ENCODE measurements at regions not wholly inside any gene's neighbourhood (a gene's known extent, or its start where the extent isn't known, plus 50 kb on each side); places are given as distances from the start of the nearest gene placed in this dataset.
"Not testable (repeated sequence)": the region's sequence is repeated elsewhere in the genome, so short reads cannot be mapped to it uniquely, and the experiment has no call there.

- intact Hi-C loops (cut with DNase I, micrococcal nuclease), result no loop called here
- CTCF ChIA-PET, result interaction anchor here (0.9 kb wide), 1 partner anchor 244 kb away, joined by 4 read pairs; no protein-coding TSS in a partner anchor
- POLR2A ChIA-PET, result no interaction called here
- Mint-ChIP-seq H3K9me3 (ENCODE audit: low read depth) (peaks cover 4% of the 10 kb centered on the region), H3K27me3 (no peaks in the 10 kb centered on the region), H3K4me3 (no peak overlapping the region), H3K4me1 (no peaks in the 10 kb centered on the region), H3K27ac (no peak overlapping the region), H3K36me3 (ENCODE audit: low read depth) (no peaks in the 10 kb centered on the region)
- DNase-seq (no peak), ATAC-seq (no peak)
Observed at GRCh38 chr6:164991573-164991972, 317.8 kb downstream of the C6orf118 start.

- no peak overlapping the region for H3K27ac Mint-ChIP-seq
- H3K4me3 Mint-ChIP-seq, result no peak overlapping the region
- H3K9me3 Mint-ChIP-seq (ENCODE audit: low read depth), result peaks cover 4% of the 10 kb centered on the region
- intact Hi-C loops (cut with DNase I, micrococcal nuclease), result no loop called here
- H3K4me1 Mint-ChIP-seq, result no peaks in the 10 kb centered on the region
- H3K27me3 Mint-ChIP-seq, result no peaks in the 10 kb centered on the region
- DNase-seq (no peak), ATAC-seq (no peak)
- ChIA-PET POLR2A (no interaction called here), CTCF (no interaction called here)
- no peaks in the 10 kb centered on the region for H3K36me3 Mint-ChIP-seq (ENCODE audit: low read depth)
Observed at GRCh38 chr6:164990901-164991300, 318.5 kb downstream of the C6orf118 start.

GRCh38 chr6:164982389-164982788 lies 327.0 kb downstream of the C6orf118 start:
- Mint-ChIP-seq H3K4me3 (no peak overlapping the region), H3K9me3 (ENCODE audit: low read depth) (peaks cover 13% of the 10 kb centered on the region), H3K27me3 (no peaks in the 10 kb centered on the region), H3K4me1 (no peaks in the 10 kb centered on the region), H3K27ac (no peak overlapping the region), H3K36me3 (ENCODE audit: low read depth) (no peaks in the 10 kb centered on the region)
- CTCF ChIA-PET, result no interaction called here
- ATAC-seq (no peak), DNase-seq (no peak)
- intact Hi-C loops (cut with DNase I, micrococcal nuclease), result no loop called here
- POLR2A ChIA-PET, result no interaction called here

- ChIA-PET POLR2A (no interaction called here), CTCF (no interaction called here)
- peaks cover 5% of the 10 kb centered on the region for H3K9me3 Mint-ChIP-seq (ENCODE audit: low read depth)
- intact Hi-C loops (cut with DNase I, micrococcal nuclease), result no loop called here
- no peak overlapping the region for H3K4me3 Mint-ChIP-seq
- H3K27ac Mint-ChIP-seq, result no peak overlapping the region
- DNase-seq, result no peak
- no peaks in the 10 kb centered on the region for H3K27me3 Mint-ChIP-seq
- ATAC-seq, result no peak
- no peaks in the 10 kb centered on the region for H3K36me3 Mint-ChIP-seq (ENCODE audit: low read depth)
- H3K4me1 Mint-ChIP-seq, result no peaks in the 10 kb centered on the region
Observed at GRCh38 chr6:164967102-164967501, 342.3 kb downstream of the C6orf118 start.

- ATAC-seq (no peak), DNase-seq (no peak)
- no peak overlapping the region for H3K27ac Mint-ChIP-seq
- ChIA-PET POLR2A (no interaction called here), CTCF (no interaction called here)
- peaks cover 7% of the 10 kb centered on the region for H3K9me3 Mint-ChIP-seq (ENCODE audit: low read depth)
- no peaks in the 10 kb centered on the region for H3K27me3 Mint-ChIP-seq
- H3K36me3 Mint-ChIP-seq (ENCODE audit: low read depth), result no peaks in the 10 kb centered on the region
- no peak overlapping the region for H3K4me3 Mint-ChIP-seq
- H3K4me1 Mint-ChIP-seq, result no peaks in the 10 kb centered on the region
- intact Hi-C loops (cut with DNase I, micrococcal nuclease), result no loop called here
Observed at GRCh38 chr6:164962805-164963204, 346.6 kb downstream of the C6orf118 start.

- H3K27me3 Mint-ChIP-seq, result no peaks in the 10 kb centered on the region
- DNase-seq (no peak), ATAC-seq (no peak)
- no peaks in the 10 kb centered on the region for H3K9me3 Mint-ChIP-seq (ENCODE audit: low read depth)
- no peaks in the 10 kb centered on the region for H3K36me3 Mint-ChIP-seq (ENCODE audit: low read depth)
- ChIA-PET CTCF (no interaction called here), POLR2A (no interaction called here)
- H3K4me1 Mint-ChIP-seq, result no peaks in the 10 kb centered on the region
- H3K27ac Mint-ChIP-seq, result no peak overlapping the region
- intact Hi-C loops (cut with DNase I, micrococcal nuclease), result no loop called here
- H3K4me3 Mint-ChIP-seq, result no peak overlapping the region
Observed at GRCh38 chr6:164947164-164947563, 362.2 kb downstream of the C6orf118 start.

GRCh38 chr6:164942271-164942670 lies 367.1 kb downstream of the C6orf118 start:
- no peak for ATAC-seq
- ChIA-PET CTCF (interaction anchor here (0.6 kb wide), 1 partner anchor 834 kb away, joined by 4 read pairs; no protein-coding TSS in a partner anchor), POLR2A (no interaction called here)
- Mint-ChIP-seq H3K36me3 (ENCODE audit: low read depth) (no peaks in the 10 kb centered on the region), H3K9me3 (ENCODE audit: low read depth) (no peaks in the 10 kb centered on the region), H3K4me3 (no peak overlapping the region), H3K4me1 (no peaks in the 10 kb centered on the region), H3K27me3 (no peaks in the 10 kb centered on the region), H3K27ac (no peak overlapping the region)
- DNase-seq, result no peak
- intact Hi-C loops (cut with DNase I, micrococcal nuclease), result no loop called here

GRCh38 chr6:164933238-164933794 lies 376.1 kb downstream of the C6orf118 start:
- H3K4me1 Mint-ChIP-seq; H3K27me3 Mint-ChIP-seq; POLR2A ChIA-PET; DNase-seq; H3K4me3 Mint-ChIP-seq; H3K9me3 Mint-ChIP-seq (ENCODE audit: low read depth); H3K27ac Mint-ChIP-seq; CTCF ChIA-PET; H3K36me3 Mint-ChIP-seq (ENCODE audit: low read depth); intact Hi-C loops (cut with DNase I, micrococcal nuclease); ATAC-seq: not testable (repeated sequence)

- intact Hi-C loops (cut with DNase I, micrococcal nuclease), result loop anchor here (5.0 to 10.0 kb wide), 3 partner anchors 972 to 1515 kb away; partner anchors contain the start of gene QKI (in 1 of the 2)
- Mint-ChIP-seq H3K9me3 (ENCODE audit: low read depth) (no peaks in the 10 kb centered on the region), H3K27ac (no peak overlapping the region)
Observed at GRCh38 chr6:164929408-164929977, 379.9 kb downstream of the C6orf118 start.

GRCh38 chr6:164928728-164929407 lies 380.5 kb downstream of the C6orf118 start:
- Mint-ChIP-seq H3K9me3 (ENCODE audit: low read depth) (no peaks in the 10 kb centered on the region), H3K27me3 (no peaks in the 10 kb centered on the region), H3K36me3 (ENCODE audit: low read depth) (no peaks in the 10 kb centered on the region), H3K27ac (no peak overlapping the region), H3K4me1 (no peaks in the 10 kb centered on the region), H3K4me3 (no peak overlapping the region)
- intact Hi-C loops (cut with DNase I, micrococcal nuclease), result loop anchor here (5.0 to 10.0 kb wide), 3 partner anchors 972 to 1514 kb away; partner anchors contain the start of gene QKI (in 1 of the 2)
- DNase-seq (no peak), ATAC-seq (no peak)
- CTCF ChIA-PET, result interaction anchor here (0.6 to 0.7 kb wide), 2 partner anchors 435 to 1059 kb away, joined by 3 to 4 read pairs; no protein-coding TSS in a partner anchor
- POLR2A ChIA-PET, result no interaction called here

More at GRCh38 chr6:164929408-164929977, 379.9 kb downstream of the C6orf118 start:
- ChIA-PET CTCF (interaction anchor here (0.7 kb wide), 1 partner anchor 1060 kb away, joined by 4 read pairs; no protein-coding TSS in a partner anchor), POLR2A (no interaction called here)
- no peak for ATAC-seq
- no peaks in the 10 kb centered on the region for H3K4me1 Mint-ChIP-seq
- no peaks in the 10 kb centered on the region for H3K27me3 Mint-ChIP-seq
- no peak overlapping the region for H3K4me3 Mint-ChIP-seq
- DNase-seq, result no peak
- H3K36me3 Mint-ChIP-seq (ENCODE audit: low read depth), result no peaks in the 10 kb centered on the region

GRCh38 chr6:164928057-164928727 lies 381.2 kb downstream of the C6orf118 start:
- Mint-ChIP-seq H3K27me3 (no peaks in the 10 kb centered on the region), H3K9me3 (ENCODE audit: low read depth) (no peaks in the 10 kb centered on the region), H3K4me1 (no peaks in the 10 kb centered on the region), H3K4me3 (no peak overlapping the region), H3K27ac (no peak overlapping the region), H3K36me3 (ENCODE audit: low read depth) (no peaks in the 10 kb centered on the region)
- DNase-seq (no peak), ATAC-seq (no peak)
- POLR2A ChIA-PET, result no interaction called here
- CTCF ChIA-PET, result interaction anchor here (0.6 to 0.7 kb wide), 3 partner anchors 435 to 809 kb away, joined by 3 read pairs; no protein-coding TSS in a partner anchor
- intact Hi-C loops (cut with DNase I, micrococcal nuclease), result loop anchor here (5.0 to 10.0 kb wide), 3 partner anchors 971 to 1513 kb away; partner anchors contain the start of gene QKI (in 1 of the 2)

Measured in activated CD4-positive, alpha-beta T cell treated with anti-CD3 and anti-CD28 coated beads for 36 hours (primary cell).